Upper lobe of left lung (tissue), 6 donors: ENCODE measurements at regions not wholly inside any gene's neighbourhood (a gene's known extent, or its start where the extent isn't known, plus 50 kb on each side); places are given as distances from the start of the nearest gene placed in this dataset.

Source experiments
- ATAC-seq, 2 donors: fragments of 200-7000 bp; cut with Tn5 transposase; one replicate each; pipeline ENCODE4 v1.9.1; 2022; ENCODE audit warnings: mild to moderate bottlenecking in 2 of 2, moderate library complexity in 2 of 2; ENCODE audit not compliant: low FRiP score in 2 of 2
- DNase-seq, 2 donors: peaks; one replicate each; pipeline ENCODE4 v3.0.0-alpha.2; 2019 to 2020
- H3K27ac ChIP-seq, 4 donors: fragments of 200-600 bp; sonication (generic); one replicate each; pipeline ENCODE4 v1.5.1; 2016 to 2019
- H3K27me3 ChIP-seq, 4 donors: fragments of 200-600 bp; sonication (generic); one replicate each; pipeline ENCODE4 v1.5.1; 2017 to 2019
- H3K36me3 ChIP-seq, 4 donors: fragments of 200-600 bp; sonication (generic); one replicate each; pipeline ENCODE4 v1.5.1; 2016 to 2019
- H3K4me1 ChIP-seq, 4 donors: fragments of 200-600 bp; sonication (generic); one replicate each; pipeline ENCODE4 v1.5.1; 2018 to 2019
- H3K4me3 ChIP-seq, 4 donors: fragments of 200-600 bp; sonication (generic); one replicate each; pipeline ENCODE4 v1.5.1; 2017 to 2019; ENCODE audit warnings: mild to moderate bottlenecking in 2 of 4, moderate library complexity in 1 of 4
- H3K9me3 ChIP-seq, 4 donors: fragments of 200-600 bp; sonication (generic); one replicate each; pipeline ENCODE4 v1.5.1; 2018 to 2019
- EP300 ChIP-seq, 4 donors: sonication (generic); formaldehyde crosslinking; IDR thresholded peaks; one replicate each; pipeline ENCODE4 v1.5.1; 2017; ENCODE audit warnings: antibody characterized with exemption in 4 of 4, control low read depth in 2 of 4
- POLR2A ChIP-seq, 4 donors: fragments of 450-650 bp; IDR thresholded peaks; one replicate each; pipeline ENCODE4 v1.5.1; 2016 to 2017; ENCODE audit warnings: antibody characterized with exemption in 4 of 4, mild to moderate bottlenecking in 2 of 4
- POLR2AphosphoS5 ChIP-seq, 2 donors: sonication (generic); formaldehyde crosslinking; IDR thresholded peaks; one replicate each; pipeline ENCODE4 v1.5.1; 2017; ENCODE audit warnings: antibody characterized with exemption in 2 of 2
- WGBS, 2 donors: methylation state at CpG; one replicate each; pipeline ENCODE4 v1.1.5; 2017 to 2018; 5-methylcytosine and 5-hydroxymethylcytosine counted together
- small RNA-seq, 4 donors: library from RNA; depleted of rRNA; stranded (forward); fragments of <200 nt; gene quantifications; one replicate each; pipeline ENCODE3, GENCODE V24; 2016
- TF ChIP-seq, protein P1 (sequence below), 6 experiments: fragments of 450-650 bp in 4 of 6; fragments of 200-600 bp in 2 of 6; sonication (generic) in 2 of 6; IDR thresholded peaks; one replicate each; pipeline ENCODE4 v1.5.1; 2016 to 2019; ENCODE audit warnings: antibody characterized with exemption in 6 of 6
- donor health status: DM: no; HTN: no; CAD: no; lungs with moderate emphysema.
- donor health status: DM: no; HTN: yes; CAD: no; lungs with severe emphysema.

DNA sequence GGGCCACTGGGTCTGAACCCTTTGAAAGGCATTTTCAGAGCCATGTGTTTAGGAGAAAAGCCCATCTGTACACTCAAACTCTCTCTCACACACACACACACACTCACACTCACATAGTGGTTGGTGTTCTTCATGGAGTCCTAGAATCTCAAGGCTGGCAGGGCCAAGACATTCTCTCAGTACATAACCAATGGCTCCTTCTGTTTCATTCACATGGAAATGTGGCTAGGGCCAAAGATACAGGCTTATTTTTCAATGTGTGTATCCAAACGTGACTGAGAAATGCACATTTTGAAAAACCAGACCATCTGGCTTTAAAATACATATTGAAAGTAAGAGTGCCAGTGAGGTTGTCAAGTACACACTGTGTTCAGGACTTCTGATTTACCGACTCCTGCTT, 59.0 kb upstream of the SALL1 start:
- no peak for ATAC-seq
- TF ChIP-seq, protein P1, sequence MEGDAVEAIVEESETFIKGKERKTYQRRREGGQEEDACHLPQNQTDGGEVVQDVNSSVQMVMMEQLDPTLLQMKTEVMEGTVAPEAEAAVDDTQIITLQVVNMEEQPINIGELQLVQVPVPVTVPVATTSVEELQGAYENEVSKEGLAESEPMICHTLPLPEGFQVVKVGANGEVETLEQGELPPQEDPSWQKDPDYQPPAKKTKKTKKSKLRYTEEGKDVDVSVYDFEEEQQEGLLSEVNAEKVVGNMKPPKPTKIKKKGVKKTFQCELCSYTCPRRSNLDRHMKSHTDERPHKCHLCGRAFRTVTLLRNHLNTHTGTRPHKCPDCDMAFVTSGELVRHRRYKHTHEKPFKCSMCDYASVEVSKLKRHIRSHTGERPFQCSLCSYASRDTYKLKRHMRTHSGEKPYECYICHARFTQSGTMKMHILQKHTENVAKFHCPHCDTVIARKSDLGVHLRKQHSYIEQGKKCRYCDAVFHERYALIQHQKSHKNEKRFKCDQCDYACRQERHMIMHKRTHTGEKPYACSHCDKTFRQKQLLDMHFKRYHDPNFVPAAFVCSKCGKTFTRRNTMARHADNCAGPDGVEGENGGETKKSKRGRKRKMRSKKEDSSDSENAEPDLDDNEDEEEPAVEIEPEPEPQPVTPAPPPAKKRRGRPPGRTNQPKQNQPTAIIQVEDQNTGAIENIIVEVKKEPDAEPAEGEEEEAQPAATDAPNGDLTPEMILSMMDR (IDR thresholded peaks at IDR 0.05): no peak
- TF ChIP-seq POLR2A (IDR thresholded peaks at IDR 0.05): no peak
- no peak for TF ChIP-seq EP300 (IDR thresholded peaks at IDR 0.05)
- no peak for TF ChIP-seq POLR2AphosphoS5 (IDR thresholded peaks at IDR 0.05)
- 53 to 64% methylated on average over 2 of the region's 2 CpGs for WGBS, 2 donors

DNA sequence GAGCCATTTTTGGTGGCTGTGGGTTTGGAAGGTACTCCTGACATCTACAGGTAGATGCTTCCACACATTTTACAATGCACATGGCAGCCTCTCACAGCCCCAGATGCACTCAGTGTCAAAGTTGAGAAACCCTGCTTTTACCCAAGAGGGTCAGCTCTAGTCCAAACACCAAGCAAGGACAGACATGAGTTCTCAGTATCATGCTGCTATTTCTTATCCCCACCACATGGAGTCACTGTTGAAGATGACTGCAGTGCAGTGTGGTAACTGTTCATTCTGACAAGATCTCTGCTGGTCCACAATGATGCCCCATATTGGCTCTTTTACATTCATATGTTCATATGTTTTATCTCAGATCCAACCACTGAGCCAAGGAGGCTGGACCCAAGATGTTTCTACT, 50.5 kb upstream of the SALL1 start:
- TF ChIP-seq EP300 (IDR thresholded peaks at IDR 0.05): no peak
- no peak overlapping the region for H3K27ac ChIP-seq
- no peaks in the 10 kb centered on the region for H3K36me3 ChIP-seq
- DNase-seq (no peak), ATAC-seq (no peak)
- H3K4me3 ChIP-seq: no peak overlapping the region
- H3K27me3 ChIP-seq: no peaks in the 10 kb centered on the region
- peaks cover 0 to 4% (median 0%) of the 10 kb centered on the region in 4 donors for H3K9me3 ChIP-seq
- no peaks in the 10 kb centered on the region for H3K4me1 ChIP-seq

More for the DNA sequence above, 59.0 kb upstream of the SALL1 start:
- no peaks in the 10 kb centered on the region for H3K36me3 ChIP-seq
- H3K27me3 ChIP-seq: no peaks in the 10 kb centered on the region
- no peaks in the 10 kb centered on the region for H3K4me1 ChIP-seq
- no peaks in the 10 kb centered on the region for H3K9me3 ChIP-seq
- H3K27ac ChIP-seq: no peak overlapping the region
- H3K4me3 ChIP-seq: no peak overlapping the region
- no peak for DNase-seq

Small RNAs in the stretch of these regions (small RNA-seq; reads per million reads assigned to genes)
- 0 reads per million in 4 donors for gene AC137527.1
